ENCODE measurements at regions not wholly inside any gene's neighbourhood (a gene's known extent, or its start where the extent isn't known, plus 50 kb on each side); places are given as distances from the start of the nearest gene placed in this dataset.

DNA sequence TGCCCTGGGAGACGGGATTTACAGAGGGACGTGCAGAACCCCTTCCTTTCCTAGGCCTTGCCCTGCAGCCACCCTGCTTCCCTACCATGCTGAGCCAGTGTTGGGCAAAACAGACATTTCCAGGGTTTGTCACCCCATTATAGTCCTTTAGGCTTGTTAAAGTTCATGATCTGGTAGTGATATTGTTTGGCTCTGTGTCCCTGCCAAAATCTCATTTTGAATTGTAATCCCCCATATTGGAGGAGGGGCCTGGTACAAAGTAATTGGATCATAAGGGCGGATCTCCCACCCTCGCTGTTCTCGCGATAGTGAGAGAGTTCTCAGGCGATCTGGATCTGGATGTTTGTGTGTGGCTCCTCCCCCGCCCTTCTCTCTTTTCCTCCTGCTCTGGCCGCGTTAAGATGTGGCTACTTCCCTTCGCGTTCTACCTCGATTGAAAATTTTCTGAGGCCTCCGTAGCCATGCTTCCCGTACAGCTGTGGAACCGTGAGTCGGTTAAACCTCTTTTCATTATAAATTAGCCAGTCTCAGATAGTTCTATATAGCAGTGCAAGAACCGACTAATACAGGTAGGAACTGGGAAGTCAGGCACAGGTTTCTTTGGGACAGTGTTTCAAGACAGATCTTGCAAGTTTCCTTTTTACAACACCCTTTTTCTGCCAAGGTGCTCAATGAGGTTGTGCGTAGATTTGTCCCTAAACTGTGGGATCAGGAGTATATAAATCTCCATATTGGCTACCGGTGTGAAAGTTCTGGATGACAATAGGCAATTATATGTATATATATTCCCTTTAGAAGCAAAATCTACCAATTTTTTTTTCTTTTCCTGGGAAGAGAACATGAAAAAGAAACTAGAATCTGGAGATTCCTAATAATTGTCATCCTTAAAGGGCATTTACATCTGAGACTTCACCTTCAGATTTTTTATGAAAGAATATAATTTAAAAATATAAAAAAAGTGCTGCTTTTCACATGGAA, 152.1 kb downstream of the SAMD5 start:
- Mint-ChIP-seq H3K4me1 (no peaks in the 10 kb centered on the region), H3K36me3 (no peaks in the 10 kb centered on the region), H3K27ac (no peak overlapping the region), H3K9me3 (peaks cover 0 to 6% (median 0%) of the 10 kb centered on the region in 5 donors), H3K4me3 (no peak overlapping the region), H3K27me3 (no peaks in the 10 kb centered on the region)
- no peak overlapping the region for H3K4me3 ChIP-seq (ENCODE audit: low read length)
- H3K27ac ChIP-seq (ENCODE audit: low read depth, low read length), result no peak overlapping the region
- no peaks in the 10 kb centered on the region for H3K9me3 ChIP-seq (ENCODE audit: low read length)
- no peaks in the 10 kb centered on the region for H3K27me3 ChIP-seq (ENCODE audit: insufficient read depth, low read length, poor library complexity, severe bottlenecking)
- H3K36me3 ChIP-seq (ENCODE audit: insufficient read depth, low read length), result no peaks in the 10 kb centered on the region
- ChIA-PET POLR2A (no interaction called here), CTCF (interaction anchor here (0.6 to 1.3 kb wide), 2 partner anchors 10 to 27 kb away, joined by 3 to 4 read pairs; no protein-coding TSS in a partner anchor)
- H3K4me1 ChIP-seq (ENCODE audit: insufficient read depth, low read length), result no peaks in the 10 kb centered on the region
- no peak for DNase-seq

DNA sequence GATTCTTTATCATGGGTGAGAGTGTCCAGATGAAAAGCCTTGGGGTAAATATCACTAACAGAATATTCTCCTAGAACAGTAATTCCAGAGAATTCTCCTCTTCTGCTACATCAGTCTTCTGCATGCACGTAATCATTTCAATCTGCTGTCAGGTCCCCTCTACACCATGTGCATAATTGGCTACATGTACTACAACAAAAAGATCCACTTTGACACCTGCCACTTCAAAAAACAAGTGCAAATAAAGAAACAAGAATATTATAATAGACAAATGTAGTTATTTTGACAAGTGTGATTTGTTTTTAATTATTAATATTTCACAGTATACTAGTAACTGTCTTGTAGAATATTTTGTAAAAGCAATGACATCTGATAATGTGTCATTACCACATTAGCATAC, 154.2 kb downstream of the SAMD5 start:
- H3K4me3 ChIP-seq (ENCODE audit: low read length), result no peak overlapping the region
- no peak for DNase-seq
- ChIA-PET CTCF (no interaction called here), POLR2A (no interaction called here)
- Mint-ChIP-seq H3K4me3 (no peak overlapping the region), H3K4me1 (no peaks in the 10 kb centered on the region), H3K27me3 (no peaks in the 10 kb centered on the region), H3K27ac (no peak overlapping the region), H3K36me3 (no peaks in the 10 kb centered on the region), H3K9me3 (peaks cover 0 to 3% (median 1%) of the 10 kb centered on the region in 5 donors)
- H3K9me3 ChIP-seq (ENCODE audit: low read length), result no peaks in the 10 kb centered on the region
- H3K27ac ChIP-seq (ENCODE audit: low read depth, low read length), result no peak overlapping the region
- H3K36me3 ChIP-seq (ENCODE audit: insufficient read depth, low read length), result no peaks in the 10 kb centered on the region
- no peaks in the 10 kb centered on the region for H3K4me1 ChIP-seq (ENCODE audit: insufficient read depth, low read length)
- no peaks in the 10 kb centered on the region for H3K27me3 ChIP-seq (ENCODE audit: insufficient read depth, low read length, poor library complexity, severe bottlenecking)

DNA sequence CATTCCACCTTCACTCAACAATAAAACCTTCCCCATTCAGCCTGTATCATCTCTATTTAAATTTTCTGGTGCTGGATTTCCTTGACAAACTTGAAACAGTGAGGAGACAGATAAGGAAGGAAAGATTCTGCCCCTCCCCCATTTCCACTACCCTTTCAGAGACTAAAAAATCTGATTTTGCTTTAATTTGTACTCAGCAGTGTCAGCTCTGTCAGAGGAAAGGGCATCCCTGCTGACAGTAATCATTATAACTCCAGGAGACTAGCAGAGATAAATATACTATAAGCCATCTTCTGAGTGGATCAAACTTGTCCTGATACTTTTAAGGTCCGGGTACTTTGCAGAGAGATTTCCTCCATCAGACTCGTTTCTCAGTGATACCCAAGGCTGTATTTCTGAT, 155.6 kb downstream of the SAMD5 start:
- POLR2A ChIA-PET, result no interaction called here
- CTCF ChIA-PET, result no interaction called here

DNA sequence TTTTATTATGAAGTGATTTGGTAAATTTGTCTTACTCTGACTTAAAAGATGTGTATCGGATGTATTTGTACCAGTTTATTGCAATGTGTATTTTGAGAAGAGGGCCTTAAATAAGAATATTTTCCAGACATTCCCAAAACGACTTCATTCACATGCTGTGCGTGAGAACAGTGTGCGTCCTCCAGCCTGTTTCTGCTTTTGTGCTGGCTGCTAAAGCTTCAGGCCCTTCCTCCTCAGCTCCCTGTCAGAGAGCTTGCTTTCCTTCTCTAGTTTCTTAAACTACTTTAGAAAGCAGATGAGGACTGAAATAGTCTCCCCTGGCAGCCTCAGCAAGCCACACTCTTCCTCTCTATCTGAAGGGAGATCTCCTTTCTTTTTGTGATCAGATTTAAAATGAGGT, 157.8 kb downstream of the SAMD5 start:
- Histone ChIP-seq H3K27ac (ENCODE audit: low read depth, low read length) (no peak overlapping the region), H3K36me3 (ENCODE audit: insufficient read depth, low read length) (no peaks in the 10 kb centered on the region), H3K4me1 (ENCODE audit: insufficient read depth, low read length) (no peaks in the 10 kb centered on the region), H3K4me3 (ENCODE audit: low read length) (no peak overlapping the region), H3K9me3 (ENCODE audit: low read length) (no peaks in the 10 kb centered on the region), H3K27me3 (ENCODE audit: insufficient read depth, low read length, poor library complexity, severe bottlenecking) (no peaks in the 10 kb centered on the region)
- ChIA-PET CTCF (no interaction called here), POLR2A (no interaction called here)
- Mint-ChIP-seq H3K27me3 (no peaks in the 10 kb centered on the region), H3K4me3 (no peak overlapping the region), H3K36me3 (no peaks in the 10 kb centered on the region), H3K4me1 (no peaks in the 10 kb centered on the region), H3K9me3 (peaks cover 0 to 4% (median 3%) of the 10 kb centered on the region in 5 donors), H3K27ac (no peak overlapping the region)
- no peak for DNase-seq

More for the DNA sequence above, 155.6 kb downstream of the SAMD5 start:
- Mint-ChIP-seq H3K9me3 (peaks cover 0 to 3% (median 1%) of the 10 kb centered on the region in 5 donors), H3K4me3 (no peak overlapping the region), H3K4me1 (no peaks in the 10 kb centered on the region), H3K27me3 (no peaks in the 10 kb centered on the region), H3K36me3 (no peaks in the 10 kb centered on the region), H3K27ac (peak overlapping the region in 1 of 8 donors; percentile 32)
- Histone ChIP-seq H3K27me3 (ENCODE audit: insufficient read depth, low read length, poor library complexity, severe bottlenecking) (no peaks in the 10 kb centered on the region), H3K4me3 (ENCODE audit: low read length) (no peak overlapping the region), H3K27ac (ENCODE audit: low read depth, low read length) (no peak overlapping the region), H3K4me1 (ENCODE audit: insufficient read depth, low read length) (no peaks in the 10 kb centered on the region), H3K9me3 (ENCODE audit: low read length) (no peaks in the 10 kb centered on the region), H3K36me3 (ENCODE audit: insufficient read depth, low read length) (no peaks in the 10 kb centered on the region)
- DNase-seq, result no peak

DNA sequence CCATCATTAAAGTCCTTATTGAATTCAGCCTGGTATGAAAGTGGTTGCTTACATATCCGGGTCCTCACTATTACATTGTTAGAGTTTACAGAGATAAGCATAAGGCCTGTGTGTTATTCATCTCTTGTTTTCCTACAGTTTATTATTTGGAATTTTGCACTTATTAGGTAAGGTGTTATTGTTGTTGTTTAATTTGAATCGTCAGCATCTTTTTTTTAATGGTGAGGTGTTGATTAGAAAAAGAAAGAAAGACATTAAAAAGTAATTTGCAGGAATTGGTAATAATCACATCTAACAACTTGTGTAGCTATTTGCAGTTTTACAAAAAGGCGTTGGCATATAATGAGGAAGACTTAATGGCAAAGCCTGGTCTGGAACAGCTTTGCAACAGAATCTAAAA, 158.6 kb downstream of the SAMD5 start:
- Histone ChIP-seq H3K27ac (ENCODE audit: low read depth, low read length) (no peak overlapping the region), H3K4me3 (ENCODE audit: low read length) (no peak overlapping the region), H3K36me3 (ENCODE audit: insufficient read depth, low read length) (no peaks in the 10 kb centered on the region), H3K4me1 (ENCODE audit: insufficient read depth, low read length) (no peaks in the 10 kb centered on the region), H3K27me3 (ENCODE audit: insufficient read depth, low read length, poor library complexity, severe bottlenecking) (no peaks in the 10 kb centered on the region), H3K9me3 (ENCODE audit: low read length) (no peaks in the 10 kb centered on the region)
- ChIA-PET POLR2A (no interaction called here), CTCF (no interaction called here)
- Mint-ChIP-seq H3K4me3 (no peak overlapping the region), H3K27ac (no peak overlapping the region), H3K27me3 (no peaks in the 10 kb centered on the region), H3K4me1 (no peaks in the 10 kb centered on the region), H3K9me3 (peaks cover 0 to 4% (median 3%) of the 10 kb centered on the region in 5 donors), H3K36me3 (no peaks in the 10 kb centered on the region)
- DNase-seq, result no peak

DNA sequence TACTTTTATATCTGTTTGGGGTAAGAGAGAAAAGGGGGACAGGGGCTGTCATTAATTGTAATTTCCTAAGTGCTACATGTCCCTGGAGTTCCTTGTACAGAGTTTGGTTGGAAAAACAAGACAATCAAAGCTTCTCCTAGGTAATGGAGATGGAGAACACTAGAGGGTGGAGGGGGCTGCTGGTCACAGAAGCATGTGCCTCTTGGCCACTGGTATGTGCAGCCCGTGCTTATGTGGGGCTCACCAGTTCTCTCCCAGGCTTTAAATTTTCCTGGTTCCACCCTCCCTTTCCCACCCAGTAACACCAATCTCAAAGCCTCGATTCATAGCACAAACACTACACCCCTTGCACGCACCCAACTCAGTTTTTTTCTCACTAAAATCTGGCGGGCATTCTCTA, 165.6 kb downstream of the SAMD5 start:
- Mint-ChIP-seq H3K27me3 (peaks cover 0 to 3% of the 10 kb centered on the region in 2 donors), H3K4me1 (no peaks in the 10 kb centered on the region), H3K36me3 (no peaks in the 10 kb centered on the region), H3K27ac (no peak overlapping the region), H3K9me3 (peaks cover 0 to 4% (median 0%) of the 10 kb centered on the region in 5 donors), H3K4me3 (no peak overlapping the region)
- CTCF ChIA-PET, result interaction anchor here (1.0 kb wide), 1 partner anchor 17 kb away, joined by 3 read pairs; no protein-coding TSS in a partner anchor
- Histone ChIP-seq H3K36me3 (ENCODE audit: insufficient read depth, low read length) (no peaks in the 10 kb centered on the region), H3K4me3 (ENCODE audit: low read length) (no peak overlapping the region), H3K27ac (ENCODE audit: low read depth, low read length) (no peak overlapping the region), H3K27me3 (ENCODE audit: insufficient read depth, low read length, poor library complexity, severe bottlenecking) (no peaks in the 10 kb centered on the region), H3K9me3 (ENCODE audit: low read length) (no peaks in the 10 kb centered on the region), H3K4me1 (ENCODE audit: insufficient read depth, low read length) (no peaks in the 10 kb centered on the region)
- DNase-seq, result no peak
- POLR2A ChIA-PET, result no interaction called here

DNA sequence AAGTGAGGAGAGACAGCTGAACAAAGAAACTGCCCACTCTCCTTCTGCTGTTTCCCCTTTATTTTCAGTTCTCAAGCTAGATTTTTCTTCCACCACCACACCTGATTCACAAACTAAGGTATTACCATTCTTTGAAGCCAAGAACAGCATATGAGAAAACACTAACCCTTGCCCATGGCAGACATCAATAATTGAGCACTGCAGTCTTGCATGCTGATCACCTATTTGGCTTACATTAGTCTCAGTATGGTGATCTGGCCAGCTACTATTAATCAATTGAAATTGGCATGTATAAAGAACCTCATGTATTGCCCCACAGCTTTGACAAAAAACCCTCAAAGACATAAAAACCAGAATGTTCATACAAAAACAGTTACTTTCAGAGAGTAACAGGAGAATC, 166.3 kb downstream of the SAMD5 start:
- Mint-ChIP-seq H3K27me3 (peaks cover 0 to 3% of the 10 kb centered on the region in 2 donors), H3K4me1 (no peaks in the 10 kb centered on the region)
- H3K4me3 ChIP-seq (ENCODE audit: low read length), result no peak overlapping the region

DNA sequence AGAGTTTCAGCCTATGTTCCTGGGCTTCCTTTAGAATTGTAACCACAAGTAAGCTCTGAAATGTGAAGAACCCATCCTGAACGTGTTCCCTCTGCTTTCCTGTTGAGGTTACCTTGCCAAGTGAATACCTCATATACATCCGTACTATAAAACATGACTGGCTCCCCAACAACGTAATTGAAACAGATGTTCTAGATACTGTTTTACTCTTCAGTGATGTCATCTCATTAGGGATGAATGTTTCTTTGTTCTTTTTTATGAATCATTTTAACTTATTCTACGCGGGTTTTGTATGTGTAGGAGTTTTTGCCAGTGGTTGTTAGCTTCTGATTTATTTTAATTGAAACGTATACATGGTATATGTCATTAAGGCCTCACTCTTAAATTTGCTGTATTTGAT, 166.8 kb downstream of the SAMD5 start:
- peaks cover 0 to 4% (median 0%) of the 10 kb centered on the region in 5 donors for H3K9me3 Mint-ChIP-seq
- no peak for DNase-seq
- no peak overlapping the region for H3K4me3 ChIP-seq (ENCODE audit: low read length)
- H3K36me3 Mint-ChIP-seq, result no peaks in the 10 kb centered on the region
- H3K4me1 ChIP-seq (ENCODE audit: insufficient read depth, low read length), result no peaks in the 10 kb centered on the region
- ChIA-PET CTCF (no interaction called here), POLR2A (no interaction called here)
- no peak overlapping the region for H3K27ac Mint-ChIP-seq
- no peaks in the 10 kb centered on the region for H3K4me1 Mint-ChIP-seq
- no peak overlapping the region for H3K27ac ChIP-seq (ENCODE audit: low read depth, low read length)
- H3K36me3 ChIP-seq (ENCODE audit: insufficient read depth, low read length), result no peaks in the 10 kb centered on the region
- no peak overlapping the region for H3K4me3 Mint-ChIP-seq
- no peaks in the 10 kb centered on the region for H3K27me3 ChIP-seq (ENCODE audit: insufficient read depth, low read length, poor library complexity, severe bottlenecking)
- peaks cover 0 to 3% of the 10 kb centered on the region in 2 donors for H3K27me3 Mint-ChIP-seq
- H3K9me3 ChIP-seq (ENCODE audit: low read length), result no peaks in the 10 kb centered on the region

More for the DNA sequence above, 166.3 kb downstream of the SAMD5 start:
- Mint-ChIP-seq H3K9me3 (peaks cover 0 to 4% (median 0%) of the 10 kb centered on the region in 5 donors), H3K27ac (no peak overlapping the region), H3K36me3 (no peaks in the 10 kb centered on the region), H3K4me3 (no peak overlapping the region)
- DNase-seq, result no peak
- no peaks in the 10 kb centered on the region for H3K36me3 ChIP-seq (ENCODE audit: insufficient read depth, low read length)
- no peaks in the 10 kb centered on the region for H3K9me3 ChIP-seq (ENCODE audit: low read length)
- CTCF ChIA-PET, result interaction anchor here (1.0 kb wide), 1 partner anchor 17 kb away, joined by 3 read pairs; no protein-coding TSS in a partner anchor
- H3K27me3 ChIP-seq (ENCODE audit: insufficient read depth, low read length, poor library complexity, severe bottlenecking), result no peaks in the 10 kb centered on the region
- no peak overlapping the region for H3K27ac ChIP-seq (ENCODE audit: low read depth, low read length)
- H3K4me1 ChIP-seq (ENCODE audit: insufficient read depth, low read length), result no peaks in the 10 kb centered on the region
- POLR2A ChIA-PET, result no interaction called here

Data from CD8-positive, alpha-beta memory T cell (primary cell).